Liver (tissue), 3 donors: ENCODE measurements at regions not wholly inside any gene's neighbourhood (a gene's known extent, or its start where the extent isn't known, plus 50 kb on each side); places are given as distances from the start of the nearest gene placed in this dataset.

Source experiments
- ATF3 ChIP-seq: IDR thresholded peaks from 2 replicates; pipeline ENCODE4 v1.6.1; 2016; ENCODE audit warnings: antibody characterized with exemption
- EGR1 ChIP-seq, 2 donors: IDR thresholded peaks; 2 replicates each; pipeline ENCODE4 v1.6.1; 2016 to 2018; ENCODE audit warnings: antibody characterized with exemption in 2 of 2, low read depth in 2 of 2
- RAD21 ChIP-seq, 2 donors: IDR thresholded peaks; 2 replicates each; pipeline ENCODE4 v1.6.1; 2016; ENCODE audit warnings: antibody characterized with exemption in 2 of 2, mild to moderate bottlenecking in 2 of 2
- YY1 ChIP-seq: IDR thresholded peaks from 2 replicates; pipeline ENCODE4 v1.6.1; 2016; ENCODE audit warnings: antibody characterized with exemption, mild to moderate bottlenecking
- TF ChIP-seq, protein P1 (sequence below): fragments of 150-350 bp; IDR thresholded peaks from 2 replicates; pipeline ENCODE4 v1.5.1; 2017; ENCODE audit warnings: improper control_type of control experiment, low read depth, low read length; ENCODE audit not compliant: missing input control
- donor health status: healthy.
- donor health status: healthy.

GRCh38 chr10:36534471-36535002 is 590.9 kb upstream of the ANKRD30A start:
- TF ChIP-seq RAD21 (IDR thresholded peaks at IDR 0.05) (no peak), YY1 (no peak), ATF3 (no peak), EGR1 (IDR thresholded peaks at IDR 0.05; ENCODE audit: low read depth in 2 of 2) (no peak)
- TF ChIP-seq, protein P1, sequence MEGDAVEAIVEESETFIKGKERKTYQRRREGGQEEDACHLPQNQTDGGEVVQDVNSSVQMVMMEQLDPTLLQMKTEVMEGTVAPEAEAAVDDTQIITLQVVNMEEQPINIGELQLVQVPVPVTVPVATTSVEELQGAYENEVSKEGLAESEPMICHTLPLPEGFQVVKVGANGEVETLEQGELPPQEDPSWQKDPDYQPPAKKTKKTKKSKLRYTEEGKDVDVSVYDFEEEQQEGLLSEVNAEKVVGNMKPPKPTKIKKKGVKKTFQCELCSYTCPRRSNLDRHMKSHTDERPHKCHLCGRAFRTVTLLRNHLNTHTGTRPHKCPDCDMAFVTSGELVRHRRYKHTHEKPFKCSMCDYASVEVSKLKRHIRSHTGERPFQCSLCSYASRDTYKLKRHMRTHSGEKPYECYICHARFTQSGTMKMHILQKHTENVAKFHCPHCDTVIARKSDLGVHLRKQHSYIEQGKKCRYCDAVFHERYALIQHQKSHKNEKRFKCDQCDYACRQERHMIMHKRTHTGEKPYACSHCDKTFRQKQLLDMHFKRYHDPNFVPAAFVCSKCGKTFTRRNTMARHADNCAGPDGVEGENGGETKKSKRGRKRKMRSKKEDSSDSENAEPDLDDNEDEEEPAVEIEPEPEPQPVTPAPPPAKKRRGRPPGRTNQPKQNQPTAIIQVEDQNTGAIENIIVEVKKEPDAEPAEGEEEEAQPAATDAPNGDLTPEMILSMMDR: no peak
